ENCODE measurements at regions not wholly inside any gene's neighbourhood (a gene's known extent, or its start where the extent isn't known, plus 50 kb on each side); places are given as distances from the start of the nearest gene placed in this dataset.

GRCh38 chr12:77351860-77352259, 286.5 kb upstream of the E2F7 start:
- Mint-ChIP-seq H3K36me3 (ENCODE audit: insufficient read depth) (no peaks in the 10 kb centered on the region), H3K9me3 (no peaks in the 10 kb centered on the region), H3K27me3 (ENCODE audit: low read depth) (no peaks in the 10 kb centered on the region), H3K4me1 (ENCODE audit: low read depth) (no peaks in the 10 kb centered on the region), H3K4me3 (no peak overlapping the region)
- no peak for DNase-seq
- ATAC-seq: no peak

- H3K27me3 Mint-ChIP-seq (ENCODE audit: low read depth): no peaks in the 10 kb centered on the region
- DNase-seq (no peak), ATAC-seq (no peak)
- H3K4me3 Mint-ChIP-seq: no peak overlapping the region
- no peaks in the 10 kb centered on the region for H3K36me3 Mint-ChIP-seq (ENCODE audit: insufficient read depth)
- H3K4me1 Mint-ChIP-seq (ENCODE audit: low read depth): no peaks in the 10 kb centered on the region
- no peaks in the 10 kb centered on the region for H3K9me3 Mint-ChIP-seq
Measured at GRCh38 chr12:77349689-77350370, 284.5 kb upstream of the E2F7 start.

DNA sequence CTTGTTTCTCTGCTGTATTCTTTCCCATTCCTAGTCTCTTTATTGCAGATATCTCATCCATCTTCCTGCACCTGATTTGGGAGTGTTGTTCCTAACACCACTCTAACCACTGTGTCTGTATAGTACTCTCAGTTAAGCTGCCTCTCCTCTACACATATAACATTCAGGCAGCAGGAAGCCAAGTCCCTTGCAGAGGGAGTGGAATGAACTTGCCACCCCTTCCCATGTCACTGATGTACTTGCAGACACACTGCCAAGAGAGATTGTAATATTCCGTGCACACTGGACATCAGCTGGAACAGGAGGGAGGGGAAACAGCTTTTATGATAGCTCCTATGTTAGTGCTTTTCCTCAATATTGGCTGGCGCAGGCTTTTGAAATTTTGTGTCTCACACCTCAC, 281.6 kb upstream of the E2F7 start:
- no peaks in the 10 kb centered on the region for H3K4me1 Mint-ChIP-seq (ENCODE audit: low read depth)
- no peaks in the 10 kb centered on the region for H3K27me3 Mint-ChIP-seq (ENCODE audit: low read depth)
- no peaks in the 10 kb centered on the region for H3K36me3 Mint-ChIP-seq (ENCODE audit: insufficient read depth)
- ATAC-seq (no peak), DNase-seq (no peak)
- H3K9me3 Mint-ChIP-seq: no peaks in the 10 kb centered on the region
- H3K4me3 Mint-ChIP-seq: no peak overlapping the region

- Mint-ChIP-seq H3K4me1 (ENCODE audit: low read depth) (no peaks in the 10 kb centered on the region), H3K9me3 (no peaks in the 10 kb centered on the region), H3K36me3 (ENCODE audit: insufficient read depth) (no peaks in the 10 kb centered on the region), H3K4me3 (no peak overlapping the region), H3K27me3 (ENCODE audit: low read depth) (no peaks in the 10 kb centered on the region)
- DNase-seq (no peak), ATAC-seq (no peak)
Measured at GRCh38 chr12:77345336-77345735, 280.0 kb upstream of the E2F7 start.

GRCh38 chr12:77344651-77345050, 279.3 kb upstream of the E2F7 start:
- ATAC-seq: no peak
- Mint-ChIP-seq H3K4me1 (ENCODE audit: low read depth) (no peaks in the 10 kb centered on the region), H3K9me3 (no peaks in the 10 kb centered on the region), H3K36me3 (ENCODE audit: insufficient read depth) (no peaks in the 10 kb centered on the region), H3K4me3 (no peak overlapping the region), H3K27me3 (ENCODE audit: low read depth) (no peaks in the 10 kb centered on the region)
- no peak for DNase-seq

DNA sequence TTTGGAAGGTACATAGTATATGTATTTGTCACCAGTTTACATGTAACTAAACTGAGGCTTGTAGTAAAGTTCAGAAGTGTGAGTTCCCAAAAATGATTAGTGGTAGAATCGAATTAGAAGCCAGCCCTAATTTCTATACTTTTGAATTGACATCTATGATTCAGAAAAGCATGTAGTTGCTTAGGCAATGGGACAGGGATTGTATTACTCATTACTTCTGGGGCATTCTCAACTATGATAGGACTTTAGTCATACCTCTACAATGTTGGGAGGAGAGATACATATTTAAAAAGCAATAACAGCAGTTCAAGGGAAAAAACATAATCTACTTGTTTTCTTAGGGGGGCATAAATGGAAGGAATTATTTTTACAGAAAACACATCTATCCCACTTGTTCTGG, 277.9 kb upstream of the E2F7 start:
- Mint-ChIP-seq H3K4me1 (ENCODE audit: low read depth) (no peaks in the 10 kb centered on the region), H3K4me3 (no peak overlapping the region), H3K27me3 (ENCODE audit: low read depth) (no peaks in the 10 kb centered on the region), H3K36me3 (ENCODE audit: insufficient read depth) (no peaks in the 10 kb centered on the region), H3K9me3 (no peaks in the 10 kb centered on the region)
- no peak for DNase-seq
- no peak for ATAC-seq

DNA sequence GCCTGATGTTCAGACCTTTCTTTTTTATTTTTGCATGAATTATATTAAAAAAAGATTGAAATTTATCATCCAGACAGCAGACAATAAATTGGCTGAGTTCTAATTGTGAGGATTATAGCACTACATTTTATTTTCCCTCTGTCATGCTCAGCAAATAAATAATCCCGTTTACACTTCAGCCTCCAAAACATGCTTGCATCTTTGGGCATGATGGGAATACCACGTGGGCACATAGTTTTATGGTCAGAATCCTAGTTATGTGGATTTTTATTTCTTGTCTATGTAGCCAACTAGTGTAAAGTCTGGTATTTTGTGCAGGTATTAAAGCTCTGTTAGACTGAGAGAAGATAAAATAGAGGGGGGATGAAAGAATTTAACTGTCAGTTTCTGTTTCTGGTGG, 276.9 kb upstream of the E2F7 start:
- no peak for DNase-seq
- no peaks in the 10 kb centered on the region for H3K9me3 Mint-ChIP-seq
- H3K36me3 Mint-ChIP-seq (ENCODE audit: insufficient read depth): no peaks in the 10 kb centered on the region
- no peaks in the 10 kb centered on the region for H3K4me1 Mint-ChIP-seq (ENCODE audit: low read depth)
- no peak overlapping the region for H3K4me3 Mint-ChIP-seq
- ATAC-seq: no peak
- no peaks in the 10 kb centered on the region for H3K27me3 Mint-ChIP-seq (ENCODE audit: low read depth)

GRCh38 chr12:77339610-77340009, 274.2 kb upstream of the E2F7 start:
- no peak overlapping the region for H3K4me3 Mint-ChIP-seq
- no peaks in the 10 kb centered on the region for H3K4me1 Mint-ChIP-seq (ENCODE audit: low read depth)
- no peak for ATAC-seq
- no peaks in the 10 kb centered on the region for H3K9me3 Mint-ChIP-seq
- H3K27me3 Mint-ChIP-seq (ENCODE audit: low read depth): no peaks in the 10 kb centered on the region
- DNase-seq: no peak
- no peaks in the 10 kb centered on the region for H3K36me3 Mint-ChIP-seq (ENCODE audit: insufficient read depth)

GRCh38 chr12:77337362-77337761, 272.0 kb upstream of the E2F7 start:
- no peaks in the 10 kb centered on the region for H3K36me3 Mint-ChIP-seq (ENCODE audit: insufficient read depth)
- no peaks in the 10 kb centered on the region for H3K27me3 Mint-ChIP-seq (ENCODE audit: low read depth)
- DNase-seq (no peak), ATAC-seq (no peak)
- no peak overlapping the region for H3K4me3 Mint-ChIP-seq
- no peaks in the 10 kb centered on the region for H3K9me3 Mint-ChIP-seq
- no peaks in the 10 kb centered on the region for H3K4me1 Mint-ChIP-seq (ENCODE audit: low read depth)

DNA sequence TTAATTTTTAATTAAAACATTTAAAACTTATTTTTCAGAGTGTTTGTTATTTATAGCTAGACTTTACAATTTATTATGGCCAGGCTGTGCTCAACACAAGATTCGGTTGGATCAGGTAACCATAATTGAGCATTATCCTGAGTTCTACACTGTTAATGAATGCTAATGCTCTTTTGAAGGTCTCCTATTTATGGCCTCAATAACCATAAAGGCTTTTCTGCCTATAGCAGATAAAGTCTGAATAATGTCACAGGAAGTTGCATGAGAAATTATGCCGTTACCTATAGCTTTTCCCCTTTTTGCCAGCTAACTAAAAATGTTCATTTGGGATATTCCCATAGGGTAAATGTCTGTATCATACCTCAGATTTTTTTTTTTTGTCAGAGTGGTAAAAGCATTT, 269.4 kb upstream of the E2F7 start:
- Mint-ChIP-seq H3K4me1 (ENCODE audit: low read depth) (no peaks in the 10 kb centered on the region), H3K4me3 (no peak overlapping the region), H3K36me3 (ENCODE audit: insufficient read depth) (no peaks in the 10 kb centered on the region), H3K27me3 (ENCODE audit: low read depth) (no peaks in the 10 kb centered on the region), H3K9me3 (no peaks in the 10 kb centered on the region)
- DNase-seq (no peak), ATAC-seq (no peak)

DNA sequence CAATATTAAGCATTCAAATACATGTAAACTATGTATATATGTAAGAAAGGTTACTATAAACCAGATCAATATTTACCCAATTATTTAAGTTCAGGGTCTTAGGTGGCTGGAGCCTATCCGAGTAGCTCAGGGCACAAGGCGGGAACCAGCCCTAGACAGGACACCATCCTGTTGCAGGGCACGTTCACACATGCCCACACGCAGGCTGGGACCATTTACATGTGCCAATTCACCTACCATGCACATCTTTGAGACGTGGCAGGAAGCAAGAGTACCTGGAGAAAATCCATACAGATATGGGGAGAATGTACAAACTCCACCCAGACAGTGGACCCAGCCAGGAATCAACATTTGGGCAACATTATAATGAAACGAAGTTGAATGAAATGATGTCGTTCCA, 263.0 kb upstream of the E2F7 start:
- Mint-ChIP-seq H3K4me1 (ENCODE audit: low read depth) (peaks cover 8% of the 10 kb centered on the region), H3K9me3 (no peaks in the 10 kb centered on the region), H3K27me3 (ENCODE audit: low read depth) (peaks cover 47% of the 10 kb centered on the region), H3K36me3 (ENCODE audit: insufficient read depth) (no peaks in the 10 kb centered on the region), H3K4me3 (no peak overlapping the region)
- no peak for DNase-seq
- ATAC-seq: no peak

GRCh38 chr12:77325511-77326236, 260.3 kb upstream of the E2F7 start:
- Mint-ChIP-seq H3K4me3 (peak overlapping the region; percentile 4), H3K4me1 (ENCODE audit: low read depth) (peaks cover 8% of the 10 kb centered on the region), H3K27me3 (ENCODE audit: low read depth) (peaks cover 53% of the 10 kb centered on the region), H3K36me3 (ENCODE audit: insufficient read depth) (no peaks in the 10 kb centered on the region), H3K9me3 (no peaks in the 10 kb centered on the region)
- no peak for DNase-seq
- ATAC-seq: no peak

- Mint-ChIP-seq H3K27me3 (ENCODE audit: low read depth) (peaks cover 56% of the 10 kb centered on the region), H3K4me1 (ENCODE audit: low read depth) (peaks cover 8% of the 10 kb centered on the region), H3K36me3 (ENCODE audit: insufficient read depth) (no peaks in the 10 kb centered on the region), H3K9me3 (no peaks in the 10 kb centered on the region), H3K4me3 (peak overlapping the region; percentile 19)
- DNase-seq (no peak), ATAC-seq (peak; percentile 67 to 79)
Measured at GRCh38 chr12:77324763-77325468, 259.5 kb upstream of the E2F7 start.

GRCh38 chr12:77324416-77324762, 259.0 kb upstream of the E2F7 start:
- H3K27me3 Mint-ChIP-seq (ENCODE audit: low read depth): peaks cover 55% of the 10 kb centered on the region
- H3K9me3 Mint-ChIP-seq: no peaks in the 10 kb centered on the region

More at GRCh38 chr12:77324416-77324762, 259.0 kb upstream of the E2F7 start:
- DNase-seq (no peak), ATAC-seq (no peak)
- peaks cover 8% of the 10 kb centered on the region for H3K4me1 Mint-ChIP-seq (ENCODE audit: low read depth)
- no peaks in the 10 kb centered on the region for H3K36me3 Mint-ChIP-seq (ENCODE audit: insufficient read depth)
- H3K4me3 Mint-ChIP-seq: no peak overlapping the region
